ENCODE measurements at regions not wholly inside any gene's neighbourhood (a gene's known extent, or its start where the extent isn't known, plus 50 kb on each side); places are given as distances from the start of the nearest gene placed in this dataset.
A peak's percentile ranks its signal among the peaks of the same experiment; 100 is the strongest.

DNA sequence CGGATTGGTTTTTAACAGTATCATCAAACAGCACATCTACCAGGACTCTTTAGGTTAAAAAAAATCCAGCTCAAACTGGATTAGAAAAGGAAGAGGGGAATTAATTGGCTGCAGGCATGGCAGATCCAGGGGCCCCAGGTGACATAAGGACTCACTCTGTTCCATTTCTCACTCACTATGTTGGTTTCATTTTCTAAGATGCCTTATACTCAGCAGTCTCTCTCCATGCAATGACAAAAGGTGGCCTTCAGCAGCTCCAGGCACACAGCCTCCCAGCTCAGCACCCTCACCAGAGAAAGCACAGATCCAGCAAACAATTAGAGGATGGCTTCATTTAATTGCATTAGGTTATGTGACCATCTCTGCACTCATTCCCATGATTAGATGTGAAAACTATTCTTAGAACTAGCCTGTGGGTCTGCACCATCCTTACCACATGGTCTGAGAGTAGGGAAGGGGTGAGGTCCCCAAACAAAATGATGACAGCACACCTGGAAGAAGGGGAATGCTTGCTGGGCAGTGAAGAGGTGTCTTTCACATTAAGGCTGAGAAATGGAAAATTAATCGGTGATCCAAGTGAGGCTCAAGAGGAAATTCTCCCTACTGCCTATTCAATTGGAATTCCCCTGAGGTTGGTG is 243.1 kb downstream of the CDH26 start:
- TF ChIP-seq CTCF (conservative IDR thresholded peaks at IDR 0.05; ENCODE audit: low read depth, low read length) = no peak
- no peak overlapping the region for H3K4me3 ChIP-seq (ENCODE audit: low read depth, low read length)
- DNase-seq (ENCODE audit: low read depth) = no peak

GRCh38 chr20:60202046-60202445 is 243.8 kb downstream of the CDH26 start:
- TF ChIP-seq CTCF (conservative IDR thresholded peaks at IDR 0.05; ENCODE audit: low read depth, low read length) = no peak
- no peak overlapping the region for H3K4me3 ChIP-seq (ENCODE audit: low read depth, low read length)
- no peak for DNase-seq (ENCODE audit: low read depth)

DNA sequence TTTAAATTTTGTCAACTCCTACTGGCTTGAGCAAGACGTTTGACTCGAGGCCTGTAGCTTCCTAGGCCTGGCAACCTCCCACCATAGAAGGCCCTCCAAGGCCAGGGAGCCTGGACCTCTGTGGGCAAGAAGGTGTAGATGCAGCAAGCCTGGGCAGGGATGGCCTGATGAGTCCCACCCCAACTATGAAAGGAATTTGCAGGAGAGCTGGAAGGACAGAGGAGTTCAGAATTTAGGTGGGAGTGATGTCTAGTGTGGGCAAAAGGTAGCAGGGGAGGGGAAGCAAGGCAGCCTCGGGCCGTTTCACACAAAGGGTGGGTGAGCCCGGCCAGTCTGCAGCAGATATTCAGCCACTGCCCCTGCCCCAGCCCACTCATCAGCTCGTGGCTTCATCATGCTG is 245.2 kb downstream of the CDH26 start:
- no peak for TF ChIP-seq CTCF (conservative IDR thresholded peaks at IDR 0.05; ENCODE audit: low read depth, low read length)
- no peak for DNase-seq (ENCODE audit: low read depth)
- no peak overlapping the region for H3K4me3 ChIP-seq (ENCODE audit: low read depth, low read length)

DNA sequence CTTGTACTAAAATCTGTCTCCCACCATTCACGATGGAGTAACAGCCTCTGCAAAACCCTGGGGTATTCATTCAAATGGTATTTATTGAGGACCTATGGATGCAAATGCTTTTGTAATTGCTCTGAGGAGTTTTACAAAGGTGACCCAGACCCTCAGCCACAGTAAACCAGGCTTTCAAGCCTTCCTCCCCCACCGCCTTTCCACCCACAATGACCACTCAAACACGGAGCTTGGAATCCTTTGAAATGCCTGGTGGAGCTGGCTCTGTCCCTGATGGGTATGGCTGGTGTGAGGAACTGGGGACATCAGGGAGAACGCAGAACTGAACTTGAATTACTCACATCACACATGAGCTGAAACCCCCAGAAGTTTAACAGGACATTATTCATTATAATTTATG is 246.4 kb downstream of the CDH26 start:
- TF ChIP-seq CTCF (conservative IDR thresholded peaks at IDR 0.05; ENCODE audit: low read depth, low read length) = no peak
- H3K4me3 ChIP-seq (ENCODE audit: low read depth, low read length) = no peak overlapping the region
- DNase-seq (ENCODE audit: low read depth) = no peak

DNA sequence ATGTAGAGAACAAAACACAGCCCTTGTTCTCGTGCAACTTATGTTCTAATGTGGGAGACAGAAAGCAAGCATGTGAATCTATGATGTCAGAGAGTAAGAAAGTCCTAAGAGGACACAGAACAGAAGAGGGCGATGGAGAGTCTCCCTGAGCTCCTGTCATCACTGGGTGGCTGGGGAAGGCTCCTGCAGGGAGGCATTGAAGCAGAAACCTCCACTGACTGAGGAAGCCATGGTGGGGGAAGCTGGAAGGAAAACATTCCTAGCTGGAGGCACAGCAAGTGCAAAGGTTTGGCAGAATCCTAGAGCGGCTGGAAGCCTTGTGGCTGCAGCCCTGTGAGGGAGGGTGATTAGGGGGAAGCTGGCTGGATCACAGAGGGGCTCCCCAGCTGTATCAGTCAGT is 248.0 kb downstream of the CDH26 start:
- DNase-seq (ENCODE audit: low read depth) = peak; percentile 37
- no peak overlapping the region for H3K4me3 ChIP-seq (ENCODE audit: low read depth, low read length)
- peak; percentile 37 for TF ChIP-seq CTCF (conservative IDR thresholded peaks at IDR 0.05; ENCODE audit: low read depth, low read length)

- TF ChIP-seq CTCF (conservative IDR thresholded peaks at IDR 0.05; ENCODE audit: low read depth, low read length) = no peak
- no peak for DNase-seq (ENCODE audit: low read depth)
- no peak overlapping the region for H3K4me3 ChIP-seq (ENCODE audit: low read depth, low read length)
These were observed 250.8 kb downstream of the CDH26 start for GRCh38 chr20:60209048-60209447.

Data from choroid plexus epithelial cell (primary cell).